ENCODE measurements at regions not wholly inside any gene's neighbourhood (a gene's known extent, or its start where the extent isn't known, plus 50 kb on each side); places are given as distances from the start of the nearest gene placed in this dataset.
"Not testable (repeated sequence)": the region's sequence is repeated elsewhere in the genome, so short reads cannot be mapped to it uniquely, and the experiment has no call there.

DNA sequence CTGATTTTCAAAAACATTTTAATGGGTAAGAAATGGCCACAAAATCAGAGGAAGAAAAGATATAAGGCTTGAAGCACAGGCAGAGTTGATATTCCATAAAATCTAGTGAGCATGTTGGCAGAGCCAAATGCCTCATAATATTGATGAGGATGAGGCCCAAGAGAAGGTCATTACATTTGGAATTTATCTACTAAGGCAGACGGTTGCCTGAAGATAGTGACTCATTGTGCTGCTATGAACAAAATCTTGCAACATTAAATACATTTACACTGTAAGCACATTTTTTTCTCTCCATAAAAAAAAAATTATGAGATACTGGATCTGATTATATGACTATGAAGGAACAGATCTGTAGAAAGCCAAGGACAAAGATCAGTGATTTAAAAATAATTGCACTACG, 881.4 kb upstream of the CHORDC1 start:
- peak; percentile 89 for DNase-seq

DNA sequence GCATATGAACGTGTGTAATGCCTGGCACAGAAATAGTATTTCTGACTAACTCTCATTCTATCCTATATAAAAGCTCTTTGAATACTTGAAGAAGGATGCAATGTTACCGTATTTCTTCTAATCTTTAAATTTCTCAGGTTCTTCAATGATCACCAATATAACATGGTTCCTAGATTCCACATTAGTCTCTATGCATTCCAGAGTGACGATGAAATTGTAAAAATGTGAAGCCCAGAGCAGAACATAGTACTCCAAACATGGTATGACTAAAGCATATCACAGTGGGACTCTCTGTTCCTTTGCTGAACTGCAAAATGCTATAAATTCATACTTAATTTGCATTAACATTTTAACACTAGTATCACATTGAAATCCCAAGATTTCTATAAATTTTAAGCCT, 877.6 kb upstream of the CHORDC1 start:
- DNase-seq: peak; percentile 86

DNA sequence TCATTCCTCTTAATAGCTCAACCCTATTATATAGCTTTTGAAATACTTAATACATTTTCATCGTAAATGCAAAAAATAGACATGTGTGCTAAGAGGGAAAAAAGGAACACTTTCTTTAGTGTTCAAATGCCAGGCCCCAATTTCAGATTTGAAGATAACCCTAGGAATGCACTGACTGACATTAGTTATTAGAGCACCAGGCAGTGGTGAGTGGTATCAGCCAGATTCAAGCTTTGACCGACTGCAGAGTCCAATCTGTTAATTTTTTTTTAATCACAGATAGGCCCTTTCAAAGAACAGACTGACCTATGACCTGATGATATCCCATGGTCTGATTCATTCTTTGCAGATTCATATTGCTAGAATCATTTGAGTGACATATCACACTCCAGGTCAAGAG, 874.2 kb upstream of the CHORDC1 start:
- DNase-seq: no peak

DNA sequence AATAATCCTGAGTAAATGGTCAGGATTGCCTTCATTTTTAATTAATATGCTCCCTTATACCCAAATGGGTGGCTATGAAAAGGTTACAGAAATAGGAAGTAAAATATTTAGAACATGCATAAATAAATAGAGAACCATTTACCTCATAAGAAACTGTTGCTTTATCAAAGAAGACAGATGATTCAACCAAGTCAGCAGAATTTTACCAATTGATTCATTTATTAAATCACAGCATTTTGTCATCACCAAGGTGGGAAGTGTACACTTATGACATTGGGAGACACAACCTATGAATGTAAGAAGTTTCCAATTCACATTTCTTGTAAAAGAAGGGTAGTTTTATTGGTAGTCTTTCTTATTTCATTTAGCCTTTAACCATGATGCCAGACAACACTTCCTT, 870.3 kb upstream of the CHORDC1 start:
- no peak for DNase-seq

DNA sequence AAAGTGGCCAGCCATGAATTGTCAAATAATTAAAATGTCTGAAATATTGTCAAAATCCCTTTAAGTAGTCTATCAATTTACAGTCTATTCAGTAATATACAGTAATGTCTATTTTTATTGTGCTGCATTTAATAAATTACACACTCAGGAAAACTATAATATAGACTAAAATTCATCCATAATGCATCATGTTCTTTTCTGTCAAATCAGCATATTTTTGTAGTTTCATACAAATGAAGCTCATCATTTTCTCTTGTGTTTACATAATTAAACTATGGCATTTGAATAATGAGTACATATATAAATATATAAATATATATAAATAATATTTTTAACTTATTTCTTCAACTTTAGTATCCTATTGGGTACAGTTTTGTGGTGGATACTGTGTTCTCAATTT, 868.7 kb upstream of the CHORDC1 start:
- no peak for DNase-seq

DNA sequence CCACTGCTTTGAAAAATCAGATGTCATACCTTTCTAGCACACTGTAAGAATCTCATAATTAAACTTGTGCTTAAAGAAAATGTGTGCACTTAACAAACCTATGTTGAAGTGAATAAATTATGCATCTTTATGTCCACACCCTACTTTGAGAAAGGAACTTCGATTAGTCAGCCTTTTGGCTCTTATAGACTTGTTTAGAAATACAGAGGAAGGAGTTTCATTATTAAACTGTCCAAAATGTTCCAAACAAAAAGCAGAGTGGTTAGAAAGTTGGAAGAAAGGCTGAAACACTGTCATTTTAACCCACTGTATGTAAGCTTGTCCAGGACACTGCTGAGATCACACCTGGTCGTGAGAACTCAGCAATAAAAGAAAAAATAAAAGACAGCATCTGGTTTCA, 863.2 kb upstream of the CHORDC1 start:
- DNase-seq: peak; percentile 18

DNA sequence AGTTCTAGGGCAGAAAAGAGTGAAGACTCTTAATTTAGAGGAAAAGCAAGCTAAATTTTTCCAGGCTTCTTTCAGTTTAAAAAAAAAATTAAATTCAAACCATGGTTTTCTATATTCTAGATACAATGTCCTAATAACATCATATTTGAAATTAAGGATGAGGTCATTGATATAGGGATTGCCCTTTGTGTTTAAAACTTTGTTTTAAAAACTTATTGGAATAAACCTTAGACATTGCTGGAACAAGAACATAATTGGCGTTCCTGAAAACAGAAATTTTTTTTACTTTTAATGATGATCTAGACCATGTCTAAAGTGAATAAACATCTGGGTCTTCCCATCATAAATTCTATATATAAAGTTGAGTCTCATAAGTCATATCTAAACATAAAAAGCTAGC, 859.4 kb upstream of the CHORDC1 start:
- no peak for DNase-seq

DNA sequence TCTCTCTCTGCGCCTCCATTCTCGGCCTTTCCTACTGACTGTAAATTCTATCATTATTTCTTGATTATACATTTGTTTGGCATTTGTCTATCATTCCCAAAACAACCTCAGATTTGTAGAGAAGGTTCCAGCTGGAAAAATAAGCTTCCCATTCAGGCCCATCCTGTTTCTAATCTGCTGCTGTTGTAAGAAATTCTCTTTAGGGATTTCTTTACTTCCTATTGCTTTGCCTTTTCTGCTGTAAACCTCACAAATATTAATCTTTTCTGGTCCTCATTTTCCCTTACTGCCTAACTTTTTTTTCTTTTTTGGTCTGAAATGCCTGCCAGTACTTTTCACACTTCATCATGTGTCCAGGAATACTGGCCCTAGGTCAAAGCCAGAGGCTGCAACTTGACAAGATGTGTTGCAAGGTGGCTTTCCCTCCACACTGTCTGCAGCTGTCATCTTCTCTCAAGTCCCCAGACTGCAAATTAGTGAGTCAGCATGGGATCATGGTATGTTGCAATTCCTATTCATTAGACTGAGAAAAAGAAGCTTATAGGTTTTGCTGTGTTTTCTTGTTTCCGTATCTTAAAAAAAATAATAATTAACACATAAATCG, 858.7 kb upstream of the CHORDC1 start:
- DNase-seq: peak; percentile 87

DNA sequence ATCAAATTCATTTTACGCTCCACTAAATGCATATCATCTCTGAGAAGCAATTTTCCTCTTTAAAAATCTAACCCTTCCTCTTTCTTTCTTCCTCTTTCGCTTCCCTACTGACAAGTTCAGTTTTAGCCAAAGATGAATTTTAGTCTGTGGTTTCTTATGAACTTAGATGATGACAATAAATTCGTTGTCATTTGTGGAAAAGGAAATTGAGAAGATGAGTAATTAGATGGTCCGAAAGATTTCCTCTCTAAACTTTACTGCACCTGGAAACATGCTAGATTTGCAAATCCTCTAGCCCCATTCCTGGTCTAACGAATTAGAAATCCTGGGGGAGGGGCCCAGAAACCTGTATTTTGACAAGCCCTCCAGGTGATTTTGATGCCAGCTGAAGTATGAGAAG, 855.4 kb upstream of the CHORDC1 start:
- DNase-seq: no peak

DNA sequence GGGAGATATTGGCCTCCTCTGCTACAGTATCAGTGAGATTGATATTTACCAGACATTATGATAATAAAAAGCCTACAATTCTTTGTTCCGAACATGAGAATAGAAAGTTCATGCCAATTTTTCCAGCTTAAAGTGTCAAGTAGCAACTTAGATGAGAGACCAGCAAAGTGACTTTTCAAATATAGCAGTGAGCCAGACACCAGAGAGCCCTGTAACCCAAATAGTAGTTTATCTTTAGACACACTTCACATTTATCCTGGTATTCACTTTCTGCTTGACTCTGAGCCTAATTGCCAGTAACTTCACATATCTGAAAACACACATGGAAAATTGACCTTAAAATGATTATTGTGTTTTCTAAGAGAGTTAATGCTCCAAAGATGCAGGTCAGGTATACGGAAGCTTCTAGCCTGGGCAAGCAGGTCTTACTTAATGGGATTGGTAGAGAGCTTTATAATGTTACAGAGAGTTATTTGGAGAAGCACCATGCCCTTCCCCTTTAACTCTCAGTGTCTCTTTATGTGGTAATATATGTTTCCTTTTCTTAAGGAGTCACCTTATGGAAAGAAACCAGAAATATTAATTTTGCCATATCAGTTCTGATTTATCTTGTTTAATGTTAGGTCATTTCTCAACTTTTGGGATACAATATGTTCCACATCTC, 852.3 kb upstream of the CHORDC1 start:
- no peak for DNase-seq

DNA sequence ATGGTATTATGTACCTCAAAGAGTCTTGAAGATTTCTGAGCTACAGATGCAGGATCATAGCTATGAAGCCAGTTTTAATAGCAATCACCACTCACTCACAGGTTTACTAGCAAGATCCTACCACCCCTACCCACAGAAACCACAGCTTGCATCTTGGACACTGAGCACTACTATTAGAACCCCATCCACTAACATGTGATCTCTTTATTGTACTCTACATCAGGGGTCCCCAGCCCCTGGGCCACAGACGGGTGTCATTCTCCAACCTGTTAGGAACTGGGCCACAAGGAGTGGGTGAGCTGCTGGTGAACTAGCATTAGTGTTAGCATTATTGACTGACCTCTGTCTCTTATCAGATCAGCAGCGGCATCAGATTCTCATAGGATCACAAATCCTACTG, 844.8 kb upstream of the CHORDC1 start:
- DNase-seq: no peak

DNA sequence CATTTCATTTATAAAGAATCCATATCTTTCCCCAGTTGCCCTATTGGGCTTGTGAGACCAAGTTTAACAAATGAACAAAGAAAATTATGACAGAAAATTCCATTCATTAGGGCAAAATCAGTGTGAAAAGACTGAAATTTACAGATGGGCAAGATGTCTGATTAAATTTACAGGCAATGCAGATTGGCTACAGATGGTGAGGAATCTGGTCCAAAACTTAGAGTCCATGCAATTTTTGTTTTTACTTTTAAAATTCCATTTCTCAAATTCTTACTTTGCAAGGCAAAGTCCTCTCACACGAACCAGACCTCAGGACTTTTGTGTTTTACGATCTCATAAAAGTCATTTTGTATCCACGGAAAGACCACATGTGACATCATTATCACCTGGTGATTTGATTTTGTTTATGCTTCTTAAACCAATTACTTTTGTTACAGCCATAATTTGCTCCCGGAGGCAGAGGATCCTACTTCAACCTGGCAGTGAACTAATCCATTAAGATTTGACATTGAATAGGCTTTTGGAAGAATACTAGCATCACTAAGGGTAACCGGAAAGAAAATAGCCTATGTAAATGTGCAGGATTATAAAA, 843.7 kb upstream of the CHORDC1 start:
- no peak for DNase-seq

DNA sequence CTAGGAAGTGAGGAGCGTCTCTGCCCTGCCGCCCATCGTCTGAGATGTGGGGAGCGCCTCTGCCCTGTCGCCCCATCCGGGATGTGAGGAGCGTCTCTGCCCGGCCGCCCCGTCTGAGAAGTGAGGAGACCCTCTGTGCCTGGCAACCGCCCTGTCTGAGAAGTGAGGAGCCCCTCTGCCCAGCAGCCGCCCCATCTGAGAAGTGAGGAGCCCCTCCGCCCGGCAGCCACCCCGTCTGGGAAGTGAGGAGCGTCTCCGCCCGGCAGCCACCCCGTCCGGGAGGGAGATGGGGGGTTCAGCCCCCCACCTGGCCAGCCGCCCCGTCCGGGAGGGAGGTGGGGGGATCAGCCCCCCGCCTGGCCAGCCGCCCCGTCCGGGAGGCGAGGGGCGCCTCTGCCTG, 840.5 kb upstream of the CHORDC1 start:
- DNase-seq: not testable (repeated sequence)

DNA sequence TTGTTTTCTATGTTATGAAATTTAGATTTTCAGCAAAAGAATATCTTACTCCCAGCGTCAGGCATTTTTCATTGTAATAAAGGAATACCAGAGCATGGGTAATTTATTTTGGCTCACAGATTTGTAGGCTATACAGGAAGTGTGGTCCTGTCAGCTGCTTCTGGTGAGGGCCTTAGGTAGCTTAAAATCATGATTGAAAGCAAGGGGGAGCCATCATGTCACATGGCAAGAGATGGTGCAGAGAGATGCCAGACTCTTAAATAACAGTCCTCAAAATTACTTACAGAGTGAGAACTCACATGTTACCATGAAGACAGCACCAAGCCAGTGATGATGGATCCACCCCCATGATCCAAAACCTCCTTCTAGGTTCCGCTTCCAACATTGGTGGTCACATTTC, 825.0 kb upstream of the CHORDC1 start:
- DNase-seq: peak; percentile 2

DNA sequence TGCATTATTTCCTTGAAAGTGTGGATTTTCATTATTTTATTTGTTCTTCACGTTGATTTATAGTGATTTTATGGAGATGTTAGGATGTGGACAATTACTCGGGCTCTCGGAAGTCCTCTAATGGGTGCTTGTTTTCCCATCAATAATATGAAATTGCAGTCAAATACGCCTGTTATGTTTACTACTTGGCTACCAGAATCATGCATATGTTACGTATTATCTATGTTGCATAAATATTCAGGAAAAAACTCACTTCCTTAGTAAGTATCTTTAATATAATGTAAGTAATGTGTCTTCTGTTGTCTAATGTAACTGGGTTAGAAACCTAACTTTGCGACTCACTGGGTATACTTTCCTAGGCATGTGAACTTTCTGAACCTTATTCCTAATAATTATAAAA, 823.4 kb upstream of the CHORDC1 start:
- no peak for DNase-seq

DNA sequence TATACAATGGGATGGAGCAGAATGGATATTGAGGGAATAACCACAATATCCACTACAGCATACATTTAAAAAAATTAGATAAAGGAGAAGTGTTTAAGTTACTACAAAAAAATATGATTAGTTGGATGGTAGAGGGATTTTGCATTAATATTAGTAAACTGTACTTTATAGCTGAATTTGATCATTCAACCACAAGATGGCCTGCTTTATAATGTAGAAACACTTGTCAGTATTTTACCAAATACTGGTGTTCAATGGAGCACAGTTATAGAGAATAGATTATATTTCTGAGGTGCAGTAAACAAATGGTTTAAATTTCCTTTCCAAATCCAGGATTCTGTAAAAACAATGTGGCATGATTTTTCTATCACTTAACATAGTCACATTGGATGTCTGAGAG, 818.8 kb upstream of the CHORDC1 start:
- peak; percentile 4 for DNase-seq

DNA sequence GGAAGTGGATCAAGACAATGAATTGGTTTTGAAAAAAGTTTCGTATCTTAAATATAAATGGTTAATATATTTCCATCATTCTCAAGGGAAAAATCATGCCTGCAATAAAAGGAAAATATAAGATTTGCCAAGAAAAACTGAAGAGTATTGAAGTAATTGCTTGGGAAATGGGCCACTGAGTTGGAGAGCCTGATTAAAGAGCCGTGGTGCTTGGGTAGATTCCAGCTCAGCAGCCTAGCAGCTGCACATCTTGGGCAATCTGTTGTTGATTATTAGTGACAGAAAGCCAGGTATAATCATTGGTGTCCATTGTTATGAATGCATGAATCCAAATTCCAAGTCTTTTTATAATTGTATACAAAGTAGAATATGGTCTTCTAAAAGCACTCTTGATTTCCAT, 800.9 kb upstream of the CHORDC1 start:
- no peak for DNase-seq

DNA sequence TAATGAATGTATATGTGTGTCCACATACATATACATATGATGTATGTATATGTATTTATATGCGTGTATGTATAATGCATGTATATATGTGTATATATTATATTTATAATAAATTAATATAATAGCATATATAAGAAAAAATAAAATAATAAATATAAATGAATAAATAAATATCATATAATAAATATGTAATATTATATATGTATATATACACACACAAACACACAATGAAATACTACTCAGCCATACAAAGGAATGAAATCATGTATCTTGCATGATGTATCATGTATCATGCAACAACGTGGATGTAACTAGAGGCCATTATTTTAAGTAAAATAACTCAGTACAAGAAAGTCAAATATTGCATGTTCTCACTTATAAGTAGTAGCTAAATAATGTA, 788.7 kb upstream of the CHORDC1 start:
- no peak for DNase-seq

DNA sequence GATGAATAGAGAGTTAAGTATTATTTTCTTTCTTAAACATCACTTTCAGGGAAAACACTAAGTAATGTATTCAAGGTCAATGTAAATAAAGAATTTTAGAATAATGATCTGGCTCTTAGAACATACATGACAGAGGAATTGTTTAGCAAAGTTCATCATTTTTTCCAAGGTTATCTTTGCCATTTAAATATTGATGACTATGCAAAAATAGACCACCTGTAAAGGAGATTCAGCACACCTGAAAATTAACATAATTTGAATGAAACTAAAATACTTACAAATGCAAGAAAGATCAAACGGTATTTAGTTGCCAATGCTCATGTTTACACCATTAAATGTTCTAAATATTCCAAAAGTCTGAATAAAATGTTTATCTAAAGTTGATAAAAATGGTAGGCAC, 782.6 kb upstream of the CHORDC1 start:
- no peak for DNase-seq

DNA sequence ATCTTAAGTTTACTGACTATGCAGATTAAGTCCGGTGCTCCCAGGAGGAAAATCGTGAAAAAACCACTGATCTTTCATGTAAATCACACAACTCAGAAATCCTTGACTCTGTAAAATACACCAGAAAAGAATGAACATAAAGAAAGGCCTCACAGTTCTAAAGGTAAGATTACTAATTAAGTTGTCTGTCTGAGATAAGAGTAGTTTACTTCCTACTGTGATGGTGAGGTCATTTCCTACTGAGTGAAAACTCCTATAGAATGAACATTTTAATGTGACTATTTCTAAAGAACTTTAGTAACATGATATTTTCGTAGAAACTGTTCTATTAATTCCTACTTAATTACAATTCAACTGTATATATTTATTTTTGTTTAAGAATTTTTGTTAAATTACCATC, 774.4 kb upstream of the CHORDC1 start:
- no peak for DNase-seq

DNA sequence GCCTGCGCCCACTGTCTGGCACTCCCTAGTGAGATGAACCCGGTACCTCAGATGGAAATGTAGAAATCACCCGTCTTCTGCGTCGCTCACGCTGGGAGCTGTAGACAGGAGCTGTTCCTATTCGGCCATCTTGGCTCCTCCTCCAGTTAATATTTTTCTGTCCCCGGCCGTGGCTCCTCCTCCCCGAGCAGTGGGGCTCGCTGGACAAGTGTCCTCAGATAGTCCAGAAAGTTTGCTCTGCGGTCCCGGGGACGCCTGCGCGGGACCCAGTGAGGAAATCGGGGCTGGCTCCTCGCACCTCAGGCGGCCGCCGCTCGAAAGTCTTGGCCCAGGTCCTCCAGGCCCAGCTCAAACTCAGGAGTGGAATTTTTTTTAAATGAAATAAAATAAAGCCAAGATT, 749.3 kb upstream of the CHORDC1 start:
- not testable (repeated sequence) for DNase-seq

DNA sequence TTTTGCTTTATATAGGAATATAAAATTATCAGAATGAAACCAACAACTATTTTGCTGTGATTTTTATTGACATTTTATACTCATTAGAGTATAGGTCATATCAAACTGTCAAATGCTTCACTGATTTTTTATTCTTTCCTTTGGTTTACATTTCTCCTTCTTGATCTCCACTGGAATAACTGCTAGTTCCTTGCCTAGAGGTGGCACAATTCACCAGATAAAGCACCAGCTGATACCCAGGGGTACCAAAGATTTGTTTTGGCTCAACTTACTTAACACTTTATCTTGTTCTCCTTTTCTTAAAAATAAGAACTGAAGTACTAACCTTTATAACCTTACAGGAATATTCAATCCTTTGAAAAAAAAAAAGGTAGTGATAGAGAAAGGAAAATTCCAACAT, 725.1 kb upstream of the CHORDC1 start:
- peak; percentile 1 for DNase-seq

DNA sequence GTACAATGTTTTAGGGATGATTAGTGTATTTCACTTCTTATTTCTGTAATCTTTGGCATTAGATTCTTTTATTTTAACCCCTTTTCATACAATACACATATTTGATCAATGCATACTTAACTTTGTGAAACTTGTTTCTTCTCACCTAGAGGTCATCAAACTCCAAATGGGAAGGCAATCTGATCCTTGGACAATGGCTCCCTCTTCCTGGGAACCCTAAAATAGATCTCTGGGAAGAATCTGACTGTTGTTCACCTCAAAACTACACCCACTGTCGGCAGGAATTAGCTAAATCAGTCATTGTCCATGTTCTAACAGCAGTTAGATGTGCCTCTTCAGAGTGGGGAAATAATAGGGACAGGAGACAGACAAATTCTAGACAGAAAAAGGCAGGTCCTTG, 707.4 kb upstream of the CHORDC1 start:
- no peak for DNase-seq

DNA sequence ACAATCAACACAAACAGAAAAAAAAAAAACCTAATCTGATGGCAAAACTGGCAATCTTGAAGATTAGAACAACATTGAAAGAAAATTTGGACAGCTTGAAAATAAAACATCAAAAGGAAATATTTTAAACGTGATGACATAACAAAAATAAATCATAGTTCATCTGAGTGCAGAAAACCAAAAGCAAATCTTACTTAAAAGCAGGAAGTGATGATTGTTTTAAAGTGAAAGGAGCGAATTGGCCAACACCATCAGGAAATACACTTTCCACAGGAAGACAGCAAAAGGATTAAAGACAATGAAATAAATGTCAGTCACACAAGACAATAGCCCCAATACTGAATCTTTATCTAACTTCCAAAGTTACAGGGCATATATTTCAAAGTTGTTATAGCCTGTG, 696.5 kb upstream of the CHORDC1 start:
- DNase-seq: no peak

DNA sequence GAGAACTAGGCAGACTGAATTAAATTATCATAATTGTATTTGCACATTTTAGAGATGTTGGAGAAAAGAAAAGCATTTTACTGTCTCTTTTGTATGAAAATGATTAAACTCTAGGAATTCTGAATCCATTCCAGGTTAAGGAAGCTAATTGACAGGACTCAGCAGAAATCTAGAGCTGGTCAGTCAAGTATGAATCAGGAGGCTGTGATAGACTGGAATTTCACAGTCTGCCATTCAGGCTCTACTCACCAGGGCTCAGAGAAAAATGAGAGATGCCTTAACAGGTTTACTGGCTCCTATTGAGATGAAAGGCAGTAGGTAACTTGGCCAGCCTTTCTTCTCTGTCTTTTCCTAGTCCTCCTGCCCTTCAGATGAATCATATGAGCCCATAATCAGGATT, 693.9 kb upstream of the CHORDC1 start:
- no peak for DNase-seq

All from fibroblast of skin of abdomen (primary cell).